22Rv1 (cell line): ENCODE measurements at regions not wholly inside any gene's neighbourhood (a gene's known extent, or its start where the extent isn't known, plus 50 kb on each side); places are given as distances from the start of the nearest gene placed in this dataset.

ENCODE experiments used
- H3K27ac ChIP-seq: fragments of 450-650 bp; 2 replicates; pipeline ENCODE4 v1.5.1; 2017
- CTCF ChIP-seq: fragments of 450-650 bp; IDR thresholded peaks from 2 replicates; pipeline ENCODE4 v1.5.1; 2017; ENCODE audit warnings: mild to moderate bottlenecking
- ZFX ChIP-seq: fragments of 450-650 bp; IDR thresholded peaks from 2 replicates; pipeline ENCODE4 v1.6.1; 2017; ENCODE audit warnings: antibody characterized with exemption, borderline replicate concordance

DNA sequence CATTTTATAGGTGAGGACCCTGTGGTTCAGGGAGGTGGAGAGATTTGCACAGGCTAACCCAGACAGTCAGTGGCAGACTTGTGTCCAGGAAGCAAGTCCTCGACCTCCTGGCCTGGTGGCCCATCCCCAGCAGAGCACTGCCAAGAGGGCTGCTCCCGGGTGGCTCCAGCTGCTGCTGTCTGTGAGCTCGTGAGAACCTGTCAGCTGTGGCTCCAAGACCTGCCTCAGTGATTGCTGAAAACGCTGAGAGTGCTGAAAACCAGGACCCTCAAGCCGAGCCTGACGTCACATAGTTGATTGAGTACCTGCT, 74.2 kb downstream of the RTL9 start:
- TF ChIP-seq CTCF (no peak), ZFX (no peak)

GRCh38 chrX:110435196-110435595, 76.5 kb downstream of the RTL9 start:
- no peak for TF ChIP-seq CTCF
- H3K27ac ChIP-seq: no peak overlapping the region

More for the DNA sequence above, 74.2 kb downstream of the RTL9 start:
- no peak overlapping the region for H3K27ac ChIP-seq

GRCh38 chrX:110436523-110436922, 77.9 kb downstream of the RTL9 start:
- H3K27ac ChIP-seq: no peak overlapping the region
- TF ChIP-seq ZFX (no peak), CTCF (no peak)

GRCh38 chrX:110437686-110438085, 79.0 kb downstream of the RTL9 start:
- H3K27ac ChIP-seq: no peak overlapping the region
- no peak for TF ChIP-seq CTCF
- TF ChIP-seq ZFX: no peak

GRCh38 chrX:110440016-110440805, 81.6 kb downstream of the RTL9 start:
- no peak for TF ChIP-seq ZFX
- TF ChIP-seq CTCF: no peak
- no peak overlapping the region for H3K27ac ChIP-seq

DNA sequence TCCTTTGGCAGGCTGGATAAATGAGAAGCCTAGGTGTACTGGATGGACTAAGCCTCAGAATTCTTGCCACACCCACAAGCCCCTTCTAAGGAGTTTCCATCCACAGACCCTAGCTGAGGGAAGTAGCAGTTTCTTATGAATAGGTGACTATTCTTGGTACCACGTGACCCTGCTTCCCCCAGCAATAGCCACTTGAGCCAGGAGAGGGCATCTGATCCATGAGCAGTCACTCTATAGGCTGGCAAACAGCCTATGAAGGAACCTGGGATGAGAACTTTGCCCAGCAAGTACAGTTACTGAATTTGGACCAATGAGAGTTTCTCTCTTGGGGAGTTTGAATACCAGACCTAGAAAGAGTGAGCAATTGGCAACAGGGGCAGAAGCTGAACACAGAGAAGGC, 84.0 kb downstream of the RTL9 start:
- no peak overlapping the region for H3K27ac ChIP-seq
- TF ChIP-seq ZFX (no peak), CTCF (peak; percentile 53)

- no peak for TF ChIP-seq CTCF
- H3K27ac ChIP-seq: no peak overlapping the region
Measured at GRCh38 chrX:110444996-110445395, 86.3 kb downstream of the RTL9 start.
